Hindlimb muscle (tissue), 1 donor: ENCODE measurements at regions not wholly inside any gene's neighbourhood (a gene's known extent, or its start where the extent isn't known, plus 50 kb on each side); places are given as distances from the start of the nearest gene placed in this dataset.

Experiments
- DNase-seq: peaks from one replicate; pipeline ENCODE4 v3.0.0-alpha.2; 2013

GRCh38 chrX:39721566-39722279, 376.0 kb downstream of the BCOR start:
- DNase-seq, result no peak

GRCh38 chrX:39724544-39724943, 373.2 kb downstream of the BCOR start:
- no peak for DNase-seq

GRCh38 chrX:39725114-39725513, 372.6 kb downstream of the BCOR start:
- no peak for DNase-seq

GRCh38 chrX:39725928-39726619, 371.7 kb downstream of the BCOR start:
- DNase-seq, result no peak

- peak; percentile 45 for DNase-seq
Measured at GRCh38 chrX:39726771-39727170, 371.0 kb downstream of the BCOR start.

- no peak for DNase-seq
Measured at GRCh38 chrX:39728025-39728424, 369.7 kb downstream of the BCOR start.

- DNase-seq, result no peak
Measured at GRCh38 chrX:39728852-39729598, 368.7 kb downstream of the BCOR start.

GRCh38 chrX:39729981-39730661, 367.6 kb downstream of the BCOR start:
- DNase-seq, result no peak

GRCh38 chrX:39730662-39731329, 367.0 kb downstream of the BCOR start:
- peak; percentile 62 for DNase-seq

- DNase-seq, result no peak
Measured at GRCh38 chrX:39731330-39731667, 366.5 kb downstream of the BCOR start.

- no peak for DNase-seq
Measured at GRCh38 chrX:39731735-39732134, 366.0 kb downstream of the BCOR start.

GRCh38 chrX:39733745-39734144, 364.0 kb downstream of the BCOR start:
- no peak for DNase-seq

- DNase-seq, result no peak
Measured at GRCh38 chrX:39734174-39734776, 363.5 kb downstream of the BCOR start.

- DNase-seq, result no peak
Measured at GRCh38 chrX:39736216-39737211, 361.2 kb downstream of the BCOR start.

GRCh38 chrX:39739585-39739984, 358.2 kb downstream of the BCOR start:
- DNase-seq, result no peak

GRCh38 chrX:39740078-39740477, 357.7 kb downstream of the BCOR start:
- DNase-seq, result no peak

- DNase-seq, result no peak
Measured at GRCh38 chrX:39741904-39742303, 355.9 kb downstream of the BCOR start.

GRCh38 chrX:39745818-39746217, 351.9 kb downstream of the BCOR start:
- no peak for DNase-seq

GRCh38 chrX:39749135-39749534, 348.6 kb downstream of the BCOR start:
- DNase-seq, result no peak

GRCh38 chrX:39749728-39750127, 348.0 kb downstream of the BCOR start:
- no peak for DNase-seq

- no peak for DNase-seq
Measured at GRCh38 chrX:39750256-39750790, 347.4 kb downstream of the BCOR start.
